IPS-18c (cell line): ENCODE measurements at regions not wholly inside any gene's neighbourhood (a gene's known extent, or its start where the extent isn't known, plus 50 kb on each side); places are given as distances from the start of the nearest gene placed in this dataset.

ENCODE experiments used
- H3K4me3 ChIP-seq: 2 replicates; pipeline ENCODE4 v1.7.0; 2013; ENCODE audit warnings: low read depth, mild to moderate bottlenecking, low read length, moderate library complexity; ENCODE audit not compliant: insufficient read depth
- H3K9me3 ChIP-seq: one replicate; pipeline ENCODE4 v1.6.1; 2013; ENCODE audit warnings: mild to moderate bottlenecking, low read length, moderate library complexity; ENCODE audit not compliant: control insufficient read depth, insufficient read depth

- H3K4me3 ChIP-seq: no peak overlapping the region
- no peaks in the 10 kb centered on the region for H3K9me3 ChIP-seq
Measured at GRCh38 chr5:145180371-145180770, 654.8 kb downstream of the PRELID2 start.

GRCh38 chr5:145178641-145179523 is 656.3 kb downstream of the PRELID2 start:
- H3K9me3 ChIP-seq: no peaks in the 10 kb centered on the region

GRCh38 chr5:145176041-145176440 is 659.1 kb downstream of the PRELID2 start:
- Histone ChIP-seq H3K4me3 (no peak overlapping the region), H3K9me3 (no peaks in the 10 kb centered on the region)

More at GRCh38 chr5:145178641-145179523, 656.3 kb downstream of the PRELID2 start:
- no peak overlapping the region for H3K4me3 ChIP-seq

GRCh38 chr5:145166110-145166509 is 669.0 kb downstream of the PRELID2 start:
- no peak overlapping the region for H3K4me3 ChIP-seq
- H3K9me3 ChIP-seq: no peaks in the 10 kb centered on the region

- Histone ChIP-seq H3K9me3 (no peaks in the 10 kb centered on the region), H3K4me3 (no peak overlapping the region)
Measured at GRCh38 chr5:145163876-145164275, 671.3 kb downstream of the PRELID2 start.

GRCh38 chr5:145162626-145163025 is 672.5 kb downstream of the PRELID2 start:
- Histone ChIP-seq H3K4me3 (no peak overlapping the region), H3K9me3 (no peaks in the 10 kb centered on the region)

- H3K9me3 ChIP-seq: no peaks in the 10 kb centered on the region
- no peak overlapping the region for H3K4me3 ChIP-seq
Measured at GRCh38 chr5:145161391-145161790, 673.8 kb downstream of the PRELID2 start.

- Histone ChIP-seq H3K4me3 (no peak overlapping the region), H3K9me3 (peaks cover under 1% of the 10 kb centered on the region)
Measured at GRCh38 chr5:145160679-145161078, 674.5 kb downstream of the PRELID2 start.

- H3K4me3 ChIP-seq: no peak overlapping the region
Measured at GRCh38 chr5:145158730-145159129, 676.4 kb downstream of the PRELID2 start.

GRCh38 chr5:145157841-145158240 is 677.3 kb downstream of the PRELID2 start:
- H3K4me3 ChIP-seq: no peak overlapping the region
- H3K9me3 ChIP-seq: peaks cover 2% of the 10 kb centered on the region

More at GRCh38 chr5:145158730-145159129, 676.4 kb downstream of the PRELID2 start:
- H3K9me3 ChIP-seq: peaks cover 2% of the 10 kb centered on the region

- no peaks in the 10 kb centered on the region for H3K9me3 ChIP-seq
- H3K4me3 ChIP-seq: no peak overlapping the region
Measured at GRCh38 chr5:145141534-145141933, 693.6 kb downstream of the PRELID2 start.

GRCh38 chr5:145130996-145131395 is 704.1 kb downstream of the PRELID2 start:
- H3K9me3 ChIP-seq: no peaks in the 10 kb centered on the region
- no peak overlapping the region for H3K4me3 ChIP-seq

- H3K4me3 ChIP-seq: no peak overlapping the region
- H3K9me3 ChIP-seq: no peaks in the 10 kb centered on the region
Measured at GRCh38 chr5:145129797-145130196, 705.3 kb downstream of the PRELID2 start.

- H3K4me3 ChIP-seq: no peak overlapping the region
- H3K9me3 ChIP-seq: no peaks in the 10 kb centered on the region
Measured at GRCh38 chr5:145124806-145125205, 710.3 kb downstream of the PRELID2 start.

- Histone ChIP-seq H3K9me3 (no peaks in the 10 kb centered on the region), H3K4me3 (no peak overlapping the region)
Measured at GRCh38 chr5:145118611-145119010, 716.5 kb downstream of the PRELID2 start.

- H3K4me3 ChIP-seq: no peak overlapping the region
- H3K9me3 ChIP-seq: no peaks in the 10 kb centered on the region
Measured at GRCh38 chr5:145118127-145118526, 717.0 kb downstream of the PRELID2 start.

- Histone ChIP-seq H3K4me3 (no peak overlapping the region), H3K9me3 (no peaks in the 10 kb centered on the region)
Measured at GRCh38 chr5:145117285-145117684, 717.9 kb downstream of the PRELID2 start.

GRCh38 chr5:145111420-145111819 is 723.7 kb downstream of the PRELID2 start:
- Histone ChIP-seq H3K4me3 (no peak overlapping the region), H3K9me3 (no peaks in the 10 kb centered on the region)

- H3K9me3 ChIP-seq: no peaks in the 10 kb centered on the region
- H3K4me3 ChIP-seq: no peak overlapping the region
Measured at GRCh38 chr5:145110834-145111233, 724.3 kb downstream of the PRELID2 start.
